GM13976 (cell line): ENCODE measurements at regions not wholly inside any gene's neighbourhood (a gene's known extent, or its start where the extent isn't known, plus 50 kb on each side); places are given as distances from the start of the nearest gene placed in this dataset.

Experiments
- DNase-seq: peaks from one replicate; pipeline ENCODE4 v3.0.0; 2012; ENCODE audit warnings: low spot score
- in situ Hi-C: fragments of 300-500 bp; cut with MboI; formaldehyde crosslinking; loops from one replicate; pipeline ENCODE4 v1.12.0; 2022; ENCODE audit warnings: low sequenced_read_pairs, mixed read lengths, inconsistent platforms; ENCODE audit not compliant: unreplicated experiment
- TF ChIP-seq, protein P1 (sequence below): IDR thresholded peaks from 2 replicates; pipeline ENCODE4 v1.5.1; 2012; ENCODE audit warnings: borderline replicate concordance, mild to moderate bottlenecking; ENCODE audit not compliant: insufficient read depth; ENCODE audit errors: extremely low read depth, missing control alignments, control extremely low read depth

DNA sequence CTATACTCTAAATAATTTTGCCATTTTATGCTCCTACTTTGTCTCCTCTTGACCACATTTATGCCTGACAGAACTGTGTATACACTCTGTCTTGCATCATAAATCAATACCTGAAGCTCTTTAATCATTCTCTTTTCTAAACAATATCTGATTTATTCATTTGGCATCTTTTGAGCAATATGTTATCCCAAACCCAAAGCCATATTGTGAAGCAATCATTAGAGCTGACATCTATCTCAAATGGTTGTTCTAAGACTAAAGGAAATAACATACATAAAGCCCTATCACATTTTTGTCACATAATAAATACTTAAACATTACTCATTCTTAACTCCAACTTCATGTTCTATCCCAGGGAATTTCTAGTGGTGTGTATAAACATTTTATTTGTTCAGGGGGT lies 717.6 kb downstream of the SORCS1 start:
- no peak for DNase-seq
- in situ Hi-C loops: no loop called here
- TF ChIP-seq, protein P1, sequence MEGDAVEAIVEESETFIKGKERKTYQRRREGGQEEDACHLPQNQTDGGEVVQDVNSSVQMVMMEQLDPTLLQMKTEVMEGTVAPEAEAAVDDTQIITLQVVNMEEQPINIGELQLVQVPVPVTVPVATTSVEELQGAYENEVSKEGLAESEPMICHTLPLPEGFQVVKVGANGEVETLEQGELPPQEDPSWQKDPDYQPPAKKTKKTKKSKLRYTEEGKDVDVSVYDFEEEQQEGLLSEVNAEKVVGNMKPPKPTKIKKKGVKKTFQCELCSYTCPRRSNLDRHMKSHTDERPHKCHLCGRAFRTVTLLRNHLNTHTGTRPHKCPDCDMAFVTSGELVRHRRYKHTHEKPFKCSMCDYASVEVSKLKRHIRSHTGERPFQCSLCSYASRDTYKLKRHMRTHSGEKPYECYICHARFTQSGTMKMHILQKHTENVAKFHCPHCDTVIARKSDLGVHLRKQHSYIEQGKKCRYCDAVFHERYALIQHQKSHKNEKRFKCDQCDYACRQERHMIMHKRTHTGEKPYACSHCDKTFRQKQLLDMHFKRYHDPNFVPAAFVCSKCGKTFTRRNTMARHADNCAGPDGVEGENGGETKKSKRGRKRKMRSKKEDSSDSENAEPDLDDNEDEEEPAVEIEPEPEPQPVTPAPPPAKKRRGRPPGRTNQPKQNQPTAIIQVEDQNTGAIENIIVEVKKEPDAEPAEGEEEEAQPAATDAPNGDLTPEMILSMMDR: no peak

DNA sequence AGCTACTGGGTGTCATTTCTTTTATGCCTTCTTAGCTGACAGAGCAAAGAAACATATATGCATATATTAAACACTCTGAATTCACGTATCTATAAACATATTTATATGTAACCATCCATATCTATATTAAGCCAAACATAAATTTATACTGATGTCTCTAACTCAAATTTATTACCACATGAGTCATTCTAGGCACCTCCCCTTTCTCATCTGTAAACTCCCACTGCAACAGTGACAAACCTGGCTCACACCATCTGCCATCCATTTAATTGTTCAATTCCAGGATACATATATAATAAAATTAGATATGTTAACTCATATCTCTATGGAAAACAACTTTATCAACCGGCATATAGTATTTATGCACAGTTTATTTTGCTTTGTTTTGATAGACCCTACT lies 722.3 kb downstream of the SORCS1 start:
- in situ Hi-C loops: no loop called here
- no peak for DNase-seq
- TF ChIP-seq, protein P1: no peak

DNA sequence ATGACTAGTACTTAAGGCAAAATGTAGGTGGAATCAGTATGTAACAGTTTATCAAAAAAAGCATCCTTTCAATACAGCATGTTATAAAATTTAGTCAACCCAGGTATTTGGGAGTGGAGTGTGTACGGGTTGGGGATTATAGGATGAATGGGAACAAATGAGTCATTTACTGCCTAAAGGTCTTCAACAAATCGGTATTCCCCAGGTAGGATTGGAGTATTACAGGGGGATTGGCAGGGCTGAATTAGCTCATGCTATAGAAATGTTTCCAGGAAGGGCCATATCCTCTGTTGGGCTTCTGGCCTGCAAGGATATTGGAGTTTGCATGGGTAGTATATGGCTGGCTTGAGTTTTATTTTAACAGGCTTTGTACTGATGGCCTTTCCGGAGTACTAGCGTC lies 723.7 kb downstream of the SORCS1 start:
- TF ChIP-seq, protein P1: no peak
- in situ Hi-C loops: no loop called here
- DNase-seq: no peak

DNA sequence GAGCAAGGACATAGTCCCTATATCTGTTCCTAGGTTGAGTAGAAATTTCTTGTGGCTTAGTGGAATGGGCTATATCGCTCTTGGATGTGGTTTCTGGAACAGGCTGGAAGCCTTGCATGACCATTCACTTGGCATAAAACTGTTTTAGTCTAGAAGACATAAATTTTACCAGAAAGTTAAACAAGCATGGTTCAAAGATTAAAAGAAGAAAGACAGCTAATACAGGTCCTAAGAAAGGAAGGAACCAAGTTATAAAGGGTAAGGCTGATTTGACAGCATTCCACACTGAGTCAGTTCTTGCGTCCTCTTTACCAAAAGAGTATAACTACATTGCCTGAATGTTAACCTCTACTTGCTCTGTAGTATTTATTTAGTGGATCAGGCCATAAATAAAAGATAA lies 724.2 kb downstream of the SORCS1 start:
- TF ChIP-seq, protein P1: no peak
- no peak for DNase-seq
- in situ Hi-C loops: no loop called here

DNA sequence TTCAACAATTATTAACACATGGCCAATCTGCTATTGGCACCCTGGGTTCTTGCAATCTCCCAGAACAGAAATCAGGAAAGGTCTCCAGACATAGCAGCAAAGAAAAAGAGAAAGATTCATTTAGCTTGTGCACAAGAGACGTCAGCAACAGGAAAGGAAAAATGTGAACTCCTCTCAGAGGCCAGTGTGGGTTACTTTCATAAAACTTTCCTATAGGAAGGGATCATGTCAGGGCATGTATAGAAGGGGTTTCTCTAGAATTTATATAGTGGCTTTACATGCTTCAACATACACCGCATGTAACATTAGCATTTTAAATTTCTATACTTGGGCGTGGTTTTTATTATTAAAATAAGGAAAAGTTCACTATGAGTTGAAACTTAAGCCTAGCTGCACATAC lies 725.1 kb downstream of the SORCS1 start:
- DNase-seq: no peak
- in situ Hi-C loops: no loop called here

DNA sequence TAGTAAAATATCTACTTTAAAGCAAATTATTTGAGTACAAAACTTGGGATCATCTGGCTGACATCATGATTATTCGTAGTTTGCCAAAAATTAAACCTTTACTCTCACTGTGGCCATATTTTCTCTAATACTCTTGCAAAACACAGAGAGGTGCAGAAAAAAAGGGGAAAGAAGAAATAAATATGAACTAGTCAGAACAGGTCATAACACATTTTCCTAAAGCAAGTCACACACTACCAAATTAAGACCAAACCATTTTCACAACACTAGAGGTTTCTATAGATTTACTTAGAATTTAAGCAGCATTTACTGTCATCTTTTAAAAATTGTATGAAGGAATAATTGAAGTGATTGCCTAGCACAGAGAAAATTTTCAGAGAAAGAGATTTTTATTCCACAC lies 726.1 kb downstream of the SORCS1 start:
- no peak for DNase-seq
- TF ChIP-seq, protein P1: no peak
- in situ Hi-C loops: no loop called here

More for the DNA sequence above, 725.1 kb downstream of the SORCS1 start:
- TF ChIP-seq, protein P1: no peak
